Adrenal gland (tissue), 9 donors: ENCODE measurements at regions not wholly inside any gene's neighbourhood (a gene's known extent, or its start where the extent isn't known, plus 50 kb on each side); places are given as distances from the start of the nearest gene placed in this dataset.
A peak's percentile ranks its signal among the peaks of the same experiment; 100 is the strongest.

ENCODE experiments used
- DNase-seq, 7 donors: peaks; one replicate each; pipeline ENCODE4 v3.0.0-alpha.2; 2019 to 2020
- H3K27ac ChIP-seq, 5 donors: fragments of 200-600 bp; sonication (generic) in 4 of 5; 1 replicate in 3 of 5; 2 replicates in 2 of 5; pipeline versions ENCODE4 v1.5.1 to v1.8.0; 2016 to 2020; ENCODE audit warnings: mild to moderate bottlenecking in 1 of 5
- H3K27me3 ChIP-seq: fragments of 200-600 bp; 2 replicates; pipeline ENCODE4 v1.8.0; 2021
- H3K36me3 ChIP-seq, 2 donors: fragments of 200-600 bp; replicated peaks in 1 of 2; 1 replicate in 1 of 2; 2 replicates in 1 of 2; pipeline versions ENCODE4 v1.5.1 to v1.8.0; 2018 to 2022
- H3K4me1 ChIP-seq, 2 donors: fragments of 200-600 bp; replicated peaks in 1 of 2; 1 replicate in 1 of 2; 2 replicates in 1 of 2; pipeline versions ENCODE4 v1.5.1 to v1.8.0; 2018 to 2021
- H3K4me3 ChIP-seq, 4 donors: fragments of 200-600 bp; sonication (generic) in 3 of 4; one replicate each; pipeline ENCODE4 v1.5.1; 2016 to 2018
- H3K9me3 ChIP-seq, 3 donors: fragments of 200-600 bp; sonication (generic) in 1 of 3; replicated peaks in 1 of 3; 1 replicate in 2 of 3; 2 replicates in 1 of 3; pipeline versions ENCODE4 v1.5.1 to v1.8.0; 2016 to 2021
- POLR2A ChIP-seq, 2 donors: fragments of 450-650 bp; IDR thresholded peaks; one replicate each; pipeline ENCODE4 v1.6.1; 2017; ENCODE audit warnings: antibody characterized with exemption in 2 of 2, mild to moderate bottlenecking in 2 of 2, moderate library complexity in 1 of 2
- WGBS, 4 donors: extraction: QIAGEN DNeasy Blood & Tissue Kit in 2 of 4; methylation state at CpG; one replicate each; pipeline versions ENCODE4 v1.1.5 to v1.1.7; 2013 to 2017; 5-methylcytosine and 5-hydroxymethylcytosine counted together
- intact Hi-C, 2 donors: fragments of 100-400 bp; cut with DNase I; formaldehyde crosslinking; loops; one replicate each; pipeline versions ENCODE4 v1.14.1 to v1.15.0; 2022 to 2023
- TF ChIP-seq, protein P1 (sequence below), 6 experiments: fragments of 450-650 bp in 4 of 6; fragments of 200-600 bp in 2 of 6; sonication (generic) in 1 of 6; IDR thresholded peaks; 1 replicate in 5 of 6; 2 replicates in 1 of 6; pipeline versions ENCODE4 v1.5.1 to v1.8.0; 2016 to 2021; ENCODE audit warnings: antibody characterized with exemption in 6 of 6, mild to moderate bottlenecking in 2 of 6, moderate library complexity in 1 of 6
- donor health status: healthy with polysubstance abuse.
- donor health status: Bipolar disorder and iron deficiency.
- donor health status: DM: yes; HTN: yes; CAD: no.
- donor health status: DM: no; HTN: no; CAD: no.
- donor health status: DM: no; HTN: no; CAD: no.

DNA sequence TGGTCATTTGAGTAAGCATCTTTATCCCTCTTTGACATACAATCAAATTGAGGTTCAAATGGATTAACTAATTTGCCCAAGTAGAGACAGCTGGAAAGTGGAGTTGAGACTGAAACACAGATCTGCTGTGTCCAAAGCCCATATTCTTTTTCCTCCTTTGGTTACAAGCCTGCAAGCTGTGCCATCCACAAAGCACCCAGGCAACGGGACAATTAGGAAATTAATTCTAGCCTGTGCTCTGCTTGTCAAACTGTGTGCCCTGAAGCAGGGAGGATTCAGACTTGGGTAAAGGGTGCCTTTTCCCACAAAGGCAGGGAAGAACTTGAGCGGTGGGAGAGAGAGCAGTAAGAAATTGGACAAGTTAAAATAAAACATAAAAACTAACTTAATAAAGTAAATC lies 127.9 kb downstream of the DTWD1 start:
- Histone ChIP-seq H3K36me3 (no peaks in the 10 kb centered on the region), H3K9me3 (no peaks in the 10 kb centered on the region), H3K4me1 (no peaks in the 10 kb centered on the region), H3K27ac (no peak overlapping the region), H3K4me3 (no peak overlapping the region), H3K27me3 (no peaks in the 10 kb centered on the region)
- TF ChIP-seq POLR2A (IDR thresholded peaks at IDR 0.05): no peak
- TF ChIP-seq, protein P1, sequence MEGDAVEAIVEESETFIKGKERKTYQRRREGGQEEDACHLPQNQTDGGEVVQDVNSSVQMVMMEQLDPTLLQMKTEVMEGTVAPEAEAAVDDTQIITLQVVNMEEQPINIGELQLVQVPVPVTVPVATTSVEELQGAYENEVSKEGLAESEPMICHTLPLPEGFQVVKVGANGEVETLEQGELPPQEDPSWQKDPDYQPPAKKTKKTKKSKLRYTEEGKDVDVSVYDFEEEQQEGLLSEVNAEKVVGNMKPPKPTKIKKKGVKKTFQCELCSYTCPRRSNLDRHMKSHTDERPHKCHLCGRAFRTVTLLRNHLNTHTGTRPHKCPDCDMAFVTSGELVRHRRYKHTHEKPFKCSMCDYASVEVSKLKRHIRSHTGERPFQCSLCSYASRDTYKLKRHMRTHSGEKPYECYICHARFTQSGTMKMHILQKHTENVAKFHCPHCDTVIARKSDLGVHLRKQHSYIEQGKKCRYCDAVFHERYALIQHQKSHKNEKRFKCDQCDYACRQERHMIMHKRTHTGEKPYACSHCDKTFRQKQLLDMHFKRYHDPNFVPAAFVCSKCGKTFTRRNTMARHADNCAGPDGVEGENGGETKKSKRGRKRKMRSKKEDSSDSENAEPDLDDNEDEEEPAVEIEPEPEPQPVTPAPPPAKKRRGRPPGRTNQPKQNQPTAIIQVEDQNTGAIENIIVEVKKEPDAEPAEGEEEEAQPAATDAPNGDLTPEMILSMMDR (IDR thresholded peaks at IDR 0.05): no peak
- intact Hi-C loops: no loop called here
- DNase-seq: no peak
- WGBS, 4 donors: 72 to 87% (median 75%) methylated on average over 2 of the region's 2 CpGs

DNA sequence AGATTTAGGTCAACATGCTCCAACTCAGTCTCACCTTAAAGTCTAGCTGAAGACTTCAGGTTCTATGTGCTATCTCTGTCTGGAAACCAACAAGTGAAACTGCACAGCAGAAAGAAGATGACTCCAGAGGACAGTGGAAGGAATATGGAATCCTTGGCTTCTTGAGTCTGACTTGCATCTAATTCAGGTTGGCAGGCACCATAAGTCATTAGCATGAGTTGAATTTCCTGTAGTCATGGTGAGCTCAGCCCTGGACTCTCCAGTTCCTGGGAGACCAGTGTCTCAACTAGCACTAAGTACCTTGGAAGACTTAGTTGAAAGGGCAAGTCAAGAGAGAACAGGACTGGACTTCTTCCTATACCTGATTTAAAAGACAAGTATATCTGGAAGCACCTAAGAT lies 129.7 kb downstream of the DTWD1 start:
- no peaks in the 10 kb centered on the region for H3K27me3 ChIP-seq
- no peaks in the 10 kb centered on the region for H3K9me3 ChIP-seq
- intact Hi-C loops: no loop called here
- no peaks in the 10 kb centered on the region for H3K4me1 ChIP-seq
- H3K27ac ChIP-seq: no peak overlapping the region
- no peaks in the 10 kb centered on the region for H3K36me3 ChIP-seq
- TF ChIP-seq, protein P1 (IDR thresholded peaks at IDR 0.05): no peak
- TF ChIP-seq POLR2A (IDR thresholded peaks at IDR 0.05): no peak
- no peak overlapping the region for H3K4me3 ChIP-seq
- no peak for DNase-seq

DNA sequence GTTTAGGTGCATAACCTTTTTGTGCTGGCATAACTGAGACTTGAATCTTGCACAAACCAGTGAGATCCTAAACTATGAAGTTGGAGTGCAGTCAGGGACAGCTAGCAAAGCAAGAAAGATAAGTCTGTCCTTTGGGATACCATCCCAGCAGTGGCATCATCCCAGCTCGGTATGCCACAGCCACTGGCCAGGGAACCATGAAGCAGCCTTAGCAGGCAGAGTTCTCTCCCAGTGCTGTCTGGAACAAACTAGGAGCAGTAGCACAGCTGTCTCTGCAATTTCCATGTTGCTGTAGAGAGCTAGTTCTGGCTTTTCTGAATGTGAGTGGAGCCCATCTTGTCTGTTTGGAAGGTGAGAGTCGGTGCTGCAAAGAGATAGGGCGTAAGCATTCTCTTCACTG lies 130.3 kb downstream of the DTWD1 start:
- H3K27me3 ChIP-seq: no peaks in the 10 kb centered on the region
- intact Hi-C loops: no loop called here
- WGBS, 4 donors: 49 to 75% (median 69%) methylated on average over 2 to 3 of the region's 3 CpGs
- H3K4me1 ChIP-seq: no peaks in the 10 kb centered on the region
- H3K4me3 ChIP-seq: no peak overlapping the region
- DNase-seq: peak in 1 of 7 donors; percentile 10
- no peaks in the 10 kb centered on the region for H3K36me3 ChIP-seq
- H3K27ac ChIP-seq: no peak overlapping the region
- no peaks in the 10 kb centered on the region for H3K9me3 ChIP-seq
- no peak for TF ChIP-seq POLR2A (IDR thresholded peaks at IDR 0.05)
- TF ChIP-seq, protein P1 (IDR thresholded peaks at IDR 0.05): no peak

DNA sequence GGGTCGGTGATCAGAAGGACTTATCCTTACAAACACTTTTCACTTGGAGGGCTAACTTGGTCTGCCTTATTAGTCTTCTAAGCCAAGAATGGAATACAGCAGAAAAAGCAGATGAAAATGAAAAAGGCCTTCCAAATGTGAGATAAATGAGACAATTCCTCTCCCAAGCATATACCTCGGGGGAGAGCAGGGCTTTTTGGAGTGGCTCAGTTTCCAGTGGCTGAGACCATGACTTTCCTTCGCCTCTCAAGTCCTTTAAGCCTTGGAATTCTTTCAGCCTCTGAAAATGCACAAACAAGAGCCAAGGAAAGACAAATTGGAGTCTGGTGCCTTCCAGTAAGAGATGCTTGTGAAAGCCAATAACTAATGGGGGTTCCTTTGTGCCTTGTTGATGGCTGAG lies 130.9 kb downstream of the DTWD1 start:
- intact Hi-C loops: no loop called here
- no peaks in the 10 kb centered on the region for H3K27me3 ChIP-seq
- no peaks in the 10 kb centered on the region for H3K4me1 ChIP-seq
- no peak for TF ChIP-seq POLR2A (IDR thresholded peaks at IDR 0.05)
- TF ChIP-seq, protein P1 (IDR thresholded peaks at IDR 0.05): no peak
- H3K36me3 ChIP-seq: no peaks in the 10 kb centered on the region
- 60 to 73% (median 68%) methylated on average over 3 of the region's 3 CpGs for WGBS, 4 donors
- H3K9me3 ChIP-seq: no peaks in the 10 kb centered on the region
- H3K4me3 ChIP-seq: no peak overlapping the region
- H3K27ac ChIP-seq: no peak overlapping the region
- no peak for DNase-seq
